Activated CD4-positive, alpha-beta T cell treated with anti-CD3 and anti-CD28 coated beads for 36 hours (primary cell): ENCODE measurements at regions not wholly inside any gene's neighbourhood (a gene's known extent, or its start where the extent isn't known, plus 50 kb on each side); places are given as distances from the start of the nearest gene placed in this dataset.
"Not testable (repeated sequence)": the region's sequence is repeated elsewhere in the genome, so short reads cannot be mapped to it uniquely, and the experiment has no call there.

Experiments used
- ATAC-seq: fragments of 200-7000 bp; cut with Tn5 transposase; one replicate; pipeline ENCODE4 v1.10.0; 2021; ENCODE audit warnings: mild to moderate bottlenecking, moderate library complexity
- CTCF ChIA-PET: fragments of 350-600 bp; sonication (Branson Sonifier 250); formaldehyde crosslinking; loops from one replicate; lab custom pipeline; 2021; ENCODE audit warnings: antibody characterized with exemption; lab: Charles Lee
- POLR2A ChIA-PET: fragments of 350-600 bp; sonication (Branson Sonifier 250); formaldehyde crosslinking; loops from one replicate; lab custom pipeline; 2021; ENCODE audit warnings: antibody characterized with exemption, inconsistent platforms; lab: Charles Lee
- DNase-seq: peaks from one replicate; pipeline ENCODE4 v3.0.0-alpha.2; 2020
- H3K27ac Mint-ChIP-seq: one replicate; pipeline ENCODE4 v1.8.0; 2021; ENCODE audit warnings: mixed read lengths
- H3K27me3 Mint-ChIP-seq: one replicate; pipeline ENCODE4 v1.8.0; 2021; ENCODE audit warnings: mixed read lengths
- H3K36me3 Mint-ChIP-seq: one replicate; pipeline ENCODE4 v1.8.0; 2021; ENCODE audit warnings: low read depth, mixed read lengths
- H3K4me1 Mint-ChIP-seq: one replicate; pipeline ENCODE4 v1.8.0; 2021; ENCODE audit warnings: mixed read lengths
- H3K4me3 Mint-ChIP-seq: one replicate; pipeline ENCODE4 v1.8.0; 2021; ENCODE audit warnings: mild to moderate bottlenecking, moderate library complexity, mixed read lengths
- H3K9me3 Mint-ChIP-seq: one replicate; pipeline ENCODE4 v1.8.0; 2021; ENCODE audit warnings: low read depth, mixed read lengths
- intact Hi-C, 2 experiments: fragments of 100-400 bp; cut with DNase I in 1 of 2; cut with micrococcal nuclease in 1 of 2; formaldehyde crosslinking; loops; one replicate each; pipeline versions ENCODE4 v1.14.2 to v1.15.1; 2022 to 2024; cut with DNase I, micrococcal nuclease

GRCh38 chrX:35432056-35432455 lies 366.1 kb upstream of the MAGEB16 start:
- intact Hi-C loops: no loop called here
- ATAC-seq: no peak
- Mint-ChIP-seq H3K4me3 (no peak overlapping the region), H3K27me3 (no peaks in the 10 kb centered on the region), H3K27ac (no peak overlapping the region), H3K9me3 (peaks cover 4% of the 10 kb centered on the region), H3K36me3 (no peaks in the 10 kb centered on the region), H3K4me1 (no peaks in the 10 kb centered on the region)
- ChIA-PET POLR2A (no interaction called here), CTCF (no interaction called here)
- no peak for DNase-seq

- no peaks in the 10 kb centered on the region for H3K36me3 Mint-ChIP-seq
- no peak overlapping the region for H3K4me3 Mint-ChIP-seq
- no peak overlapping the region for H3K27ac Mint-ChIP-seq
- DNase-seq (no peak), ATAC-seq (no peak)
- ChIA-PET CTCF (no interaction called here), POLR2A (no interaction called here)
- H3K9me3 Mint-ChIP-seq: no peaks in the 10 kb centered on the region
- no peaks in the 10 kb centered on the region for H3K27me3 Mint-ChIP-seq
- no peaks in the 10 kb centered on the region for H3K4me1 Mint-ChIP-seq
- intact Hi-C loops: no loop called here
Observed at GRCh38 chrX:35439034-35439660, 359.0 kb upstream of the MAGEB16 start.

GRCh38 chrX:35439692-35440091 lies 358.4 kb upstream of the MAGEB16 start:
- no peak overlapping the region for H3K27ac Mint-ChIP-seq
- intact Hi-C loops: no loop called here
- no peak for ATAC-seq
- H3K9me3 Mint-ChIP-seq: no peaks in the 10 kb centered on the region
- H3K4me3 Mint-ChIP-seq: no peak overlapping the region
- no peaks in the 10 kb centered on the region for H3K4me1 Mint-ChIP-seq
- H3K27me3 Mint-ChIP-seq: no peaks in the 10 kb centered on the region
- no peak for DNase-seq
- H3K36me3 Mint-ChIP-seq: no peaks in the 10 kb centered on the region
- ChIA-PET POLR2A (no interaction called here), CTCF (no interaction called here)

GRCh38 chrX:35442421-35442820 lies 355.7 kb upstream of the MAGEB16 start:
- CTCF ChIA-PET: no interaction called here
- H3K36me3 Mint-ChIP-seq: no peaks in the 10 kb centered on the region
- H3K27me3 Mint-ChIP-seq: no peaks in the 10 kb centered on the region
- no peaks in the 10 kb centered on the region for H3K9me3 Mint-ChIP-seq
- ATAC-seq (no peak), DNase-seq (no peak)
- no peaks in the 10 kb centered on the region for H3K4me1 Mint-ChIP-seq
- H3K4me3 Mint-ChIP-seq: no peak overlapping the region
- POLR2A ChIA-PET: no interaction called here
- H3K27ac Mint-ChIP-seq: no peak overlapping the region
- intact Hi-C loops: no loop called here

GRCh38 chrX:35443091-35443582 lies 355.0 kb upstream of the MAGEB16 start:
- intact Hi-C loops, DNase-seq, H3K27ac Mint-ChIP-seq, ATAC-seq, POLR2A ChIA-PET, H3K4me3 Mint-ChIP-seq, H3K4me1 Mint-ChIP-seq, H3K36me3 Mint-ChIP-seq, H3K27me3 Mint-ChIP-seq, CTCF ChIA-PET, H3K9me3 Mint-ChIP-seq: not testable (repeated sequence)

GRCh38 chrX:35444671-35445355 lies 353.3 kb upstream of the MAGEB16 start:
- intact Hi-C loops: no loop called here
- Mint-ChIP-seq H3K4me3 (no peak overlapping the region), H3K9me3 (no peaks in the 10 kb centered on the region), H3K27me3 (no peaks in the 10 kb centered on the region), H3K27ac (no peak overlapping the region), H3K36me3 (no peaks in the 10 kb centered on the region), H3K4me1 (no peaks in the 10 kb centered on the region)
- ChIA-PET POLR2A (no interaction called here), CTCF (no interaction called here)
- ATAC-seq: no peak
- DNase-seq: no peak

GRCh38 chrX:35445912-35446311 lies 352.2 kb upstream of the MAGEB16 start:
- Mint-ChIP-seq H3K4me3 (no peak overlapping the region), H3K9me3 (no peaks in the 10 kb centered on the region), H3K27me3 (no peaks in the 10 kb centered on the region), H3K27ac (no peak overlapping the region), H3K4me1 (no peaks in the 10 kb centered on the region), H3K36me3 (no peaks in the 10 kb centered on the region)
- POLR2A ChIA-PET: no interaction called here
- intact Hi-C loops: no loop called here
- CTCF ChIA-PET: no interaction called here
- DNase-seq (no peak), ATAC-seq (no peak)

- ATAC-seq: no peak
- no peak overlapping the region for H3K27ac Mint-ChIP-seq
- ChIA-PET POLR2A (no interaction called here), CTCF (no interaction called here)
- no peak for DNase-seq
- H3K27me3 Mint-ChIP-seq: no peaks in the 10 kb centered on the region
- H3K4me3 Mint-ChIP-seq: no peak overlapping the region
- no peaks in the 10 kb centered on the region for H3K9me3 Mint-ChIP-seq
- no peaks in the 10 kb centered on the region for H3K36me3 Mint-ChIP-seq
- intact Hi-C loops: no loop called here
- no peaks in the 10 kb centered on the region for H3K4me1 Mint-ChIP-seq
Observed at GRCh38 chrX:35456891-35457290, 341.3 kb upstream of the MAGEB16 start.

- no peak overlapping the region for H3K4me3 Mint-ChIP-seq
- intact Hi-C loops: no loop called here
- no peaks in the 10 kb centered on the region for H3K4me1 Mint-ChIP-seq
- H3K27me3 Mint-ChIP-seq: no peaks in the 10 kb centered on the region
- H3K27ac Mint-ChIP-seq: no peak overlapping the region
- ChIA-PET POLR2A (no interaction called here), CTCF (no interaction called here)
- DNase-seq (no peak), ATAC-seq (no peak)
- no peaks in the 10 kb centered on the region for H3K36me3 Mint-ChIP-seq
- no peaks in the 10 kb centered on the region for H3K9me3 Mint-ChIP-seq
Observed at GRCh38 chrX:35458142-35458541, 340.0 kb upstream of the MAGEB16 start.

GRCh38 chrX:35461164-35461563 lies 337.0 kb upstream of the MAGEB16 start:
- intact Hi-C loops: no loop called here
- no peak for ATAC-seq
- Mint-ChIP-seq H3K4me3 (no peak overlapping the region), H3K4me1 (no peaks in the 10 kb centered on the region), H3K27me3 (no peaks in the 10 kb centered on the region), H3K9me3 (no peaks in the 10 kb centered on the region), H3K36me3 (no peaks in the 10 kb centered on the region), H3K27ac (no peak overlapping the region)
- CTCF ChIA-PET: no interaction called here
- no peak for DNase-seq
- POLR2A ChIA-PET: no interaction called here

GRCh38 chrX:35496671-35497070 lies 301.5 kb upstream of the MAGEB16 start:
- H3K36me3 Mint-ChIP-seq, ATAC-seq, H3K4me1 Mint-ChIP-seq, CTCF ChIA-PET, H3K4me3 Mint-ChIP-seq, DNase-seq, H3K27me3 Mint-ChIP-seq, POLR2A ChIA-PET, H3K27ac Mint-ChIP-seq, intact Hi-C loops, H3K9me3 Mint-ChIP-seq: not testable (repeated sequence)

- H3K9me3 Mint-ChIP-seq, H3K27me3 Mint-ChIP-seq, H3K27ac Mint-ChIP-seq, DNase-seq, POLR2A ChIA-PET, H3K4me1 Mint-ChIP-seq, H3K36me3 Mint-ChIP-seq, CTCF ChIA-PET, intact Hi-C loops, ATAC-seq, H3K4me3 Mint-ChIP-seq: not testable (repeated sequence)
Observed at GRCh38 chrX:35497453-35497852, 300.7 kb upstream of the MAGEB16 start.
